ENCODE measurements at regions not wholly inside any gene's neighbourhood (a gene's known extent, or its start where the extent isn't known, plus 50 kb on each side); places are given as distances from the start of the nearest gene placed in this dataset.

DNA sequence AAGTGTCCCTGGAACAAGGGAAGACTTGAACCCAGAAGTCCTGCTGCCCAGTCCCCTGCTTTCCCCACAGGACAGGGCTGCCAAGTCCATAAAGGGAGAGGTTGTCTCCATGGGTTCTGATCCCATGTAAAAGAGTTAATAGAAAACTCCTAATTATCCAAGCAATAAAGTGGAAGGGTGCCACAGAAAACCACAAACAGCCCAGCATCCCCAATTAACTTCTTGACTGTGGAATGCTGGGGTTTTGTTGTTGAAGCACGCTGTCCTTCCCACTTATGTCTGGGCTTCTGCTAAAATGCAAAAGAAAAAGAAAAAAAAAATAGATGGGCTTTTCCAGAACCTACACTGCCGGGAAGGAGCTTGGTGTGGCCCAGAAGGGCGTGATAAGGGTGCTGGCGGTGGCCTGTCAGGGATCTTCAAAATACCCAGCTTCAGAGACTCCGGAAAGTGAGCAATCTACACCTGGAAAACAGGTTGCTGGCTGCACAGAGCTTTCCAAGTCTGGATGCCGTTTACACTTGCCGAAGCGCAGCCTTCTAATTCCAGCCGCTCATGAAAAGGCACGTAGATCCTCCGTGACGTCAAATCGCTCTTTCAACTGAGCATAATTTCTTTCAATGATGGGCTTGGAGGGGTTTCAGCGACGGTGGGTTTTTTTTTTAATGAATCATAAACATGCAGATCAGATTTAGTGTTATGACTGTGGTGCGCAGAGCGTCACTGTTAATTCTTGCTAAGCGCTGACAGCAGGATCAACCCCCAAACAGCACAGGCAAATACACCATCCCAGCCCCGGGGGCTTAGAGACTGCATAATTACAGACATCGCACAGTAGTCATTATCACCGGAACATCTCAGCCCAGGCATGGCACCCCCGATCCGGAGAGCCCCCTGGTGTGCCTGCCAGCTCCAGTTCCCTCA, 197.6 kb downstream of the BCOR start (continued):
- TF ChIP-seq, protein P1, sequence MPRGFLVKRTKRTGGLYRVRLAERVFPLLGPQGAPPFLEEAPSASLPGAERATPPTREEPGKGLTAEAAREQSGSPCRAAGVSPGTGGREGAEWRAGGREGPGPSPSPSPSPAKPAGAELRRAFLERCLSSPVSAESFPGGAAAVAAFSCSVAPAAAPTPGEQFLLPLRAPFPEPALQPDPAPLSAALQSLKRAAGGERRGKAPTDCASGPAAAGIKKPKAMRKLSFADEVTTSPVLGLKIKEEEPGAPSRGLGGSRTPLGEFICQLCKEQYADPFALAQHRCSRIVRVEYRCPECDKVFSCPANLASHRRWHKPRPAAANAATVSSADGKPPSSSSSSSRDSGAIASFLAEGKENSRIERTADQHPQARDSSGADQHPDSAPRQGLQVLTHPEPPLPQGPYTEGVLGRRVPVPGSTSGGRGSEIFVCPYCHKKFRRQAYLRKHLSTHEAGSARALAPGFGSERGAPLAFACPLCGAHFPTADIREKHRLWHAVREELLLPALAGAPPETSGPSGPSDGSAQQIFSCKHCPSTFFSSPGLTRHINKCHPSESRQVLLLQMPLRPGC (tag by site-specific recombination; IDR thresholded peaks at IDR 0.05): no peak; the same call in 1 of the 2 replicates
- TF ChIP-seq OSR2 (tag by site-specific recombination; IDR thresholded peaks at IDR 0.05) (0 out of 2 replicates have a peak, but pooled peaks have one; percentile 12), MYNN (tag by site-specific recombination; IDR thresholded peaks at IDR 0.05; ENCODE audit: borderline replicate concordance) (no peak), ZNF335 (tag by site-specific recombination; conservative IDR thresholded peaks at IDR 0.05) (peak; percentile 54), WT1 (tag by site-specific recombination; IDR thresholded peaks at IDR 0.05) (peak; percentile 26; the same call in 1 of the 2 replicates), ZNF701 (tag by site-specific recombination; IDR thresholded peaks at IDR 0.05) (no peak), ZNF596 (tag by site-specific recombination; IDR thresholded peaks at IDR 0.05) (no peak), ZNF776 (tag by site-specific recombination; IDR thresholded peaks at IDR 0.05; ENCODE audit: borderline replicate concordance) (no peak), ZSCAN16 (tag by site-specific recombination; IDR thresholded peaks at IDR 0.05) (no peak), ZNF510 (tag by site-specific recombination; IDR thresholded peaks at IDR 0.05; ENCODE audit: insufficient replicate concordance) (no peak), ZNF341 (tag by site-specific recombination; IDR thresholded peaks at IDR 0.05; ENCODE audit: low read depth) (no peak), ZSCAN30 (tag by site-specific recombination; IDR thresholded peaks at IDR 0.05) (no peak), ZNF433 (tag by site-specific recombination; IDR thresholded peaks at IDR 0.05; ENCODE audit: low read depth) (no peak), ZNF37A (tag by site-specific recombination; IDR thresholded peaks at IDR 0.05) (no peak), ZNF302 (tag by site-specific recombination; IDR thresholded peaks at IDR 0.05; ENCODE audit: low read depth) (no peak), ZNF221 (tag by site-specific recombination; IDR thresholded peaks at IDR 0.05; ENCODE audit: borderline replicate concordance) (no peak), ZNF324 (tag by site-specific recombination; IDR thresholded peaks at IDR 0.05) (no peak), ZBTB7A (tag by site-specific recombination; IDR thresholded peaks at IDR 0.05; ENCODE audit: low read depth) (no peak), SP7 (tag by site-specific recombination; IDR thresholded peaks at IDR 0.05) (peak; percentile 94), ZNF501 (tag by site-specific recombination; IDR thresholded peaks at IDR 0.05) (no peak)
- TF ChIP-seq, protein P2, sequence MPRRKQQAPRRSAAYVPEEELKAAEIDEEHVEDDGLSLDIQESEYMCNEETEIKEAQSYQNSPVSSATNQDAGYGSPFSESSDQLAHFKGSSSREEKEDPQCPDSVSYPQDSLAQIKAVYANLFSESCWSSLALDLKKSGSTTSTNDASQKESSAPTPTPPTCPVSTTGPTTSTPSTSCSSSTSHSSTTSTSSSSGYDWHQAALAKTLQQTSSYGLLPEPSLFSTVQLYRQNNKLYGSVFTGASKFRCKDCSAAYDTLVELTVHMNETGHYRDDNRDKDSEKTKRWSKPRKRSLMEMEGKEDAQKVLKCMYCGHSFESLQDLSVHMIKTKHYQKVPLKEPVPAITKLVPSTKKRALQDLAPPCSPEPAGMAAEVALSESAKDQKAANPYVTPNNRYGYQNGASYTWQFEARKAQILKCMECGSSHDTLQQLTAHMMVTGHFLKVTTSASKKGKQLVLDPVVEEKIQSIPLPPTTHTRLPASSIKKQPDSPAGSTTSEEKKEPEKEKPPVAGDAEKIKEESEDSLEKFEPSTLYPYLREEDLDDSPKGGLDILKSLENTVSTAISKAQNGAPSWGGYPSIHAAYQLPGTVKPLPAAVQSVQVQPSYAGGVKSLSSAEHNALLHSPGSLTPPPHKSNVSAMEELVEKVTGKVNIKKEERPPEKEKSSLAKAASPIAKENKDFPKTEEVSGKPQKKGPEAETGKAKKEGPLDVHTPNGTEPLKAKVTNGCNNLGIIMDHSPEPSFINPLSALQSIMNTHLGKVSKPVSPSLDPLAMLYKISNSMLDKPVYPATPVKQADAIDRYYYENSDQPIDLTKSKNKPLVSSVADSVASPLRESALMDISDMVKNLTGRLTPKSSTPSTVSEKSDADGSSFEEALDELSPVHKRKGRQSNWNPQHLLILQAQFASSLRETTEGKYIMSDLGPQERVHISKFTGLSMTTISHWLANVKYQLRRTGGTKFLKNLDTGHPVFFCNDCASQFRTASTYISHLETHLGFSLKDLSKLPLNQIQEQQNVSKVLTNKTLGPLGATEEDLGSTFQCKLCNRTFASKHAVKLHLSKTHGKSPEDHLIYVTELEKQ (tag by site-specific recombination; IDR thresholded peaks at IDR 0.05; ENCODE audit: borderline replicate concordance): no peak
- TF ChIP-seq, protein P3, sequence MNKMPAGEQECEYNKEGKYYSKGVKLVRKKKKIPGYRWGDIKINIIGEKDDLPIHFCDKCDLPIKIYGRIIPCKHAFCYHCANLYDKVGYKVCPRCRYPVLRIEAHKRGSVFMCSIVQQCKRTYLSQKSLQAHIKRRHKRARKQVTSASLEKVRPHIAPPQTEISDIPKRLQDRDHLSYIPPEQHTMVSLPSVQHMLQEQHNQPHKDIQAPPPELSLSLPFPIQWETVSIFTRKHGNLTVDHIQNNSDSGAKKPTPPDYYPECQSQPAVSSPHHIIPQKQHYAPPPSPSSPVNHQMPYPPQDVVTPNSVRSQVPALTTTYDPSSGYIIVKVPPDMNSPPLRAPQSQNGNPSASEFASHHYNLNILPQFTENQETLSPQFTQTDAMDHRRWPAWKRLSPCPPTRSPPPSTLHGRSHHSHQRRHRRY (tag by site-specific recombination; IDR thresholded peaks at IDR 0.05): no peak
- TF ChIP-seq, protein P4, sequence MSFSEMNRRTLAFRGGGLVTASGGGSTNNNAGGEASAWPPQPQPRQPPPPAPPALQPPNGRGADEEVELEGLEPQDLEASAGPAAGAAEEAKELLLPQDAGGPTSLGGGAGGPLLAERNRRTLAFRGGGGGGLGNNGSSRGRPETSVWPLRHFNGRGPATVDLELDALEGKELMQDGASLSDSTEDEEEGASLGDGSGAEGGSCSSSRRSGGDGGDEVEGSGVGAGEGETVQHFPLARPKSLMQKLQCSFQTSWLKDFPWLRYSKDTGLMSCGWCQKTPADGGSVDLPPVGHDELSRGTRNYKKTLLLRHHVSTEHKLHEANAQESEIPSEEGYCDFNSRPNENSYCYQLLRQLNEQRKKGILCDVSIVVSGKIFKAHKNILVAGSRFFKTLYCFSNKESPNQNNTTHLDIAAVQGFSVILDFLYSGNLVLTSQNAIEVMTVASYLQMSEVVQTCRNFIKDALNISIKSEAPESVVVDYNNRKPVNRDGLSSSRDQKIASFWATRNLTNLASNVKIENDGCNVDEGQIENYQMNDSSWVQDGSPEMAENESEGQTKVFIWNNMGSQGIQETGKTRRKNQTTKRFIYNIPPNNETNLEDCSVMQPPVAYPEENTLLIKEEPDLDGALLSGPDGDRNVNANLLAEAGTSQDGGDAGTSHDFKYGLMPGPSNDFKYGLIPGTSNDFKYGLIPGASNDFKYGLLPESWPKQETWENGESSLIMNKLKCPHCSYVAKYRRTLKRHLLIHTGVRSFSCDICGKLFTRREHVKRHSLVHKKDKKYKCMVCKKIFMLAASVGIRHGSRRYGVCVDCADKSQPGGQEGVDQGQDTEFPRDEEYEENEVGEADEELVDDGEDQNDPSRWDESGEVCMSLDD (tag by site-specific recombination; IDR thresholded peaks at IDR 0.05): no peak
- TF ChIP-seq, protein P5, sequence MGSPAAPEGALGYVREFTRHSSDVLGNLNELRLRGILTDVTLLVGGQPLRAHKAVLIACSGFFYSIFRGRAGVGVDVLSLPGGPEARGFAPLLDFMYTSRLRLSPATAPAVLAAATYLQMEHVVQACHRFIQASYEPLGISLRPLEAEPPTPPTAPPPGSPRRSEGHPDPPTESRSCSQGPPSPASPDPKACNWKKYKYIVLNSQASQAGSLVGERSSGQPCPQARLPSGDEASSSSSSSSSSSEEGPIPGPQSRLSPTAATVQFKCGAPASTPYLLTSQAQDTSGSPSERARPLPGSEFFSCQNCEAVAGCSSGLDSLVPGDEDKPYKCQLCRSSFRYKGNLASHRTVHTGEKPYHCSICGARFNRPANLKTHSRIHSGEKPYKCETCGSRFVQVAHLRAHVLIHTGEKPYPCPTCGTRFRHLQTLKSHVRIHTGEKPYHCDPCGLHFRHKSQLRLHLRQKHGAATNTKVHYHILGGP (tag by site-specific recombination; IDR thresholded peaks at IDR 0.05): no peak
- TF ChIP-seq, protein P6, sequence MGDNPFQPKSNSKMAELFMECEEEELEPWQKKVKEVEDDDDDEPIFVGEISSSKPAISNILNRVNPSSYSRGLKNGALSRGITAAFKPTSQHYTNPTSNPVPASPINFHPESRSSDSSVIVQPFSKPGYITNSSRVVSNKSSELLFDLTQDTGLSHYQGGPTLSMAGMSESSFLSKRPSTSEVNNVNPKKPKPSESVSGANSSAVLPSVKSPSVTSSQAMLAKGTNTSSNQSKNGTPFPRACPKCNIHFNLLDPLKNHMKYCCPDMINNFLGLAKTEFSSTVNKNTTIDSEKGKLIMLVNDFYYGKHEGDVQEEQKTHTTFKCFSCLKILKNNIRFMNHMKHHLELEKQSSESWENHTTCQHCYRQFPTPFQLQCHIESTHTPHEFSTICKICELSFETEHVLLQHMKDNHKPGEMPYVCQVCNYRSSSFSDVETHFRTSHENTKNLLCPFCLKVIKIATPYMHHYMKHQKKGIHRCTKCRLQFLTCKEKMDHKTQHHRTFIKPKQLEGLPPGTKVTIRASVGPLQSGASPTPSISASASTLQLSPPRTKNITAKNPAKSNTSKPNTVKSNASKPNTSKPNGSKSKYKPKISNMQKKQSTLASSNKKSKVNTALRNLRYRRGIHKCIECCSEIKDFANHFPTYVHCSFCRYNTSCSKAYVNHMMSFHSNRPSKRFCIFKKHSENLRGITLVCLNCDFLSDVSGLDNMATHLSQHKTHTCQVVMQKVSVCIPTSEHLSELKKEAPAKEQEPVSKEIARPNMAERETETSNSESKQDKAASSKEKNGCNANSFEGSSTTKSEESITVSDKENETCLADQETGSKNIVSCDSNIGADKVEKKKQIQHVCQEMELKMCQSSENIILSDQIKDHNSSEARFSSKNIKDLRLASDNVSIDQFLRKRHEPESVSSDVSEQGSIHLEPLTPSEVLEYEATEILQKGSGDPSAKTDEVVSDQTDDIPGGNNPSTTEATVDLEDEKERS (tag by site-specific recombination; IDR thresholded peaks at IDR 0.05): no peak

Data from HEK293 (cell line).